ENCODE measurements at regions not wholly inside any gene's neighbourhood (a gene's known extent, or its start where the extent isn't known, plus 50 kb on each side); places are given as distances from the start of the nearest gene placed in this dataset.
"Not testable (repeated sequence)": the region's sequence is repeated elsewhere in the genome, so short reads cannot be mapped to it uniquely, and the experiment has no call there.

DNA sequence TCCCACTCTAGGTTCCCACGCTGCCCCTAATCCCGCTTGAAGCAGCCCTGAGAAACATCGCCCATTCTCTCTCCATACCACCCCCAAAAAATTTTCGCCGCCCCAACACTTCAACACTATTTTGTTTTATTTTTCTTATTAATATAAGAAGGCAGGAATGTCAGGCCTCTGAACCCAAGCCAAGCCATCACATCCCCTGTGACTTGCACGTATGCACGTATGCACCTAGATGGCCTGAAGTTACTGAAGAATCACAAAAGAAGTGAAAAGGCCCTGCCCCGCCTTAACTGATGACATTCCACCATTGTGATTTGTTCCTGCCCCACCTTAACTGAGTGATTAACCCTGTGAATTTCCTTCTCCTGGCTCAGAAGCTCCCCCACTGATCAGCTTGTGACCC, 229.1 kb upstream of the DUSP10 start:
- not testable (repeated sequence) for TF ChIP-seq CTCF, POLR2A (IDR thresholded peaks at IDR 0.05)
